GOT3 (cell line): ENCODE measurements at regions not wholly inside any gene's neighbourhood (a gene's known extent, or its start where the extent isn't known, plus 50 kb on each side); places are given as distances from the start of the nearest gene placed in this dataset.
"Not testable (repeated sequence)": the region's sequence is repeated elsewhere in the genome, so short reads cannot be mapped to it uniquely, and the experiment has no call there.

ENCODE experiments used
- DNase-seq: peaks from one replicate; lab custom pipeline; 2025; ENCODE audit warnings: mixed read lengths; lab: John Stamatoyannopoulos, UW

GRCh38 chr6:98036344-98036923 lies 753.4 kb upstream of the MMS22L start:
- DNase-seq, result no peak

DNA sequence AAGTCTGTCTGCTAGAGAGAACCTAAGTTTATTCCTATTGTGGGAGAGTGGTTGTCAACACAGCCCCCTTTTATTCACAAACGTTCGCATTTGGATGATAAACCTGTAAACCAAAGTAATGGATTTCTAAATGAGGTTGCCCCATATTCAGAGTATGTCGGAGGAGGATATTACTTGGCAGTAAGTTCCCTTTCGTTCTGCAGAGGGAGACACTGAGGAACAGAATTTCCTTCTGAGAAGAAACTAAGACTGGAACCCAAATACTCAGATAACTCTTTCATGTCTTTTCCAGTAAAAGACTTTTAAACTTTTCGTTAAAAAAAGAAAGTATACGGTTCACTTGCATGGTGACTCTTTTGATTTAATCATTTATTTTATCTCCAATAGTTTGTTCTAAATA lies 754.6 kb upstream of the MMS22L start:
- DNase-seq, result no peak

- DNase-seq, result no peak
Observed at GRCh38 chr6:98039443-98039842, 756.4 kb upstream of the MMS22L start.

- no peak for DNase-seq
Observed at GRCh38 chr6:98039904-98040607, 757.0 kb upstream of the MMS22L start.

DNA sequence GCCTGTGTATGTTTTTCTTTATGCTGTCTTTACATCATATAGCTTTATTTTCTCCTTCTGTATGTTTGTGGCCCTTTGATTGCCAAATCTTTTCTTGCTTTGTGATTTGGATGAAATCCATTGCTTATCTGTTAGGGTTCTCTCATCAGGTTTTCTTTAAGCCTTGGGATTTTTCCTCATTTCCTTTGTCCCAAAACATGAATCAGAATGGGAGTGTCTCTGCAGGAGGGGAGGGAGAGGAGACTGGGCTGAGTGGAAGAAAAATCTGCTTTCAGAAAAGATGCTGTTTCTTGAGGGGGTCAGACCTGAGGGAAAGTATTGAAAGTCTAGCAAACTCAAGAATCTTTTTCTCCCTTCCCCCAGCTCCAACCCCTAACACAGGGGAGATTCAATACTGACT lies 758.0 kb upstream of the MMS22L start:
- DNase-seq, result no peak

GRCh38 chr6:98041921-98042320 lies 758.9 kb upstream of the MMS22L start:
- DNase-seq, result no peak

DNA sequence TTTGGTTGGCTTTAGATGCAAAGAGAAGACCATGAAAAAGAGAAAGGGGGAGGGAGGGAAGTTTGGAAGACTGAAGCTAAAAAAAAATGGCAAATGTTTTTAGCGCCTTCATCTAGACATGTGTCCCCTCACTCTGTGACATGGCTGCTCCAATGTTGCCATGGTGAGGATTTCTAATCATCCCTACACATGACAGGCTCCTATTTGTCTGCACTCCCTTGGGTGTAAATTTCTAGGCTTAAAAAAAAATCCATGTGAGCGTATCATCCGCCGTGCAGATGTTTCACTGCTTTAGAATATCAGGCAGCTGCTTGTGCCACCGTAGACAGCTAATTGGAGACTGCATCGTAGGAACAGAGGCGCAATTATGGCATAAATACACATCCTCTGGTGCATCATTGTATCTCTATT lies 761.1 kb upstream of the MMS22L start:
- no peak for DNase-seq

DNA sequence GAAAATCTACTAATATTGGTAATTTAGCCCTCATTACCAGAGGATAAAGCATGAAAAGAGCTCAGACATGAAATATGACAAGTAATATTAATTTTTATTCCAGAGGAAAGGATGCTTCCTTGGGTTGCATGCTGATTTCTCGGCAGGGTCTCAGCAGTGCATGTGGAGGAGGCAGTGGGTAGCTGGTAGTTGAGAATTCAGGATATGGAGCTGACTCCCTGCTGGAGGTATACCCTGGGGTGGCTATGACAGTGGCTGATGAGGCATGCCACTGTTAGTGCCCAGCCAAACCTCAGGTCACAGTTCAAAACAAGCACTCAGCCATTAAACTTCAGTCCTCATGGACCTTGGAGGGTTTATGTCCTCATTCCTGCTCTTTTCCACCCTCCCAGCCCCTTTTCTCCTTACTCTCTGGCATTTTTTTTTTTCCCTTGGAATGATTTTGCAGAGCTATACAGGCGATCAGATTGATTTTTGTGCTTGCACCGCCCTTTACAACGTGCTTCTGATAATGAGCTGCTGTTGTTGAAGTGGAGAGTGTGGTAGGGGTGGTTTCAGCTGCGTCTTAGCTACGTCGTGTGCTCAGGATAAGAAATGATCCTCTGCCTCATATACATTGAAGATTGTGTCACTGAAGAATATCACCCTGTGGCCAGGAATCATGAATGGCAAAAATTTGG lies 761.9 kb upstream of the MMS22L start:
- DNase-seq, result no peak

DNA sequence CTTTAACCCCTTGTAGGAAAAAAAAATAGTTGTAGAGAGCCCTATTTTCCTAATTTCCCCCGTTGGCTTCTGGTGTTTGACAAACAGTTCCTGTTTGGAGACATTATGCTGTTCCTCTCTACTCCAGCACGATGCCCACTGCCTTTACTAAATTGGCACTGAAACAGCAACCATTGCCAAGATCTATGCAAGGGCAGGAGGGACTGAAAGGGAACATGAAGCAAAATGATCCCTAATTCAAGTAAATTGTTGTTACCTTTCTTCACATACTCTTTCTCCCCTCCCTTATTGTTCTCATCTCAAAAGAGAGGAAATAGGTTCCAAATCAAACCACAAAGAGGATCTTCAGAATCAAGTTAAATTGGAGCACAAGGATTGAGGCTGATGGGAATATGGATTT lies 764.1 kb upstream of the MMS22L start:
- DNase-seq, result no peak

GRCh38 chr6:98047871-98048270 lies 764.9 kb upstream of the MMS22L start:
- no peak for DNase-seq

DNA sequence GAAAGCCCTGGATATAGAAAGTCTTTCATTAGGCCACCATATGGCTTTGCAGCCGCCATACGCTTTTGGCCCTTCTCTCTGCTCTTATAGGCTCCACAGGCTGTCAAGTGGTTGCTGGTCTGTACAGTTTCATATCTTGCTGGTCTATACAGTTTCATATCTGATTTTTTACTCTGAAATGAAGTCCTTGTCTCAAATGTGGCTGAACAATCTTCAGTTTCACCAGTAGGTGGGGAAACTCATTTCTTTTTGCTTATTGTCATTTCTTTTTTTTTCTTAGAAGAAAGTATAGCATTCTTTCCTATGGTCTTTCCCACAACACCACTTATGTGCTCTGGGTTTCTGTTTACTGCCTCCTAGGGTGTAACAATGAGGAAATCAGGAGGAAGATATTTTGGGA lies 771.4 kb upstream of the MMS22L start:
- no peak for DNase-seq

- DNase-seq, result no peak
Observed at GRCh38 chr6:98056955-98057354, 773.9 kb upstream of the MMS22L start.

DNA sequence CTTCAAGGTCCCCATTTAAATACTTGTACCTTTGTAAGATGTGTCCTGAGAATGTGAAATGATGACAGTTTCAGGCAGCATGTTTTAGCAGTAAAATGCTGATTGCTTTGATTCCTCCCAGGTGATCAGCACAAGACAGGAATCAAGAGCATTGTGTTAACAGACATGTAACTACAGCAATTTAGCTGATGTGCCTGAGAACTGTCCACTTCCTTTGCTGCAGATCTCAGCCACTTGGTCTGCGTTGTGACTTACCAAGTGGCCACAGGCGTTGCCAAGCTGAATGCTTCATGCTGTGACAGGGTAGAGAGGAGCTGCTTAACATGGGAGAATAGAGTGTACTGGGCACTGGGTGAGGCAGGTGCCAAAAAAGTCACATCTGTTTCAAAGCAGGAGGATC lies 767.0 kb upstream of the POU3F2 start:
- no peak for DNase-seq

DNA sequence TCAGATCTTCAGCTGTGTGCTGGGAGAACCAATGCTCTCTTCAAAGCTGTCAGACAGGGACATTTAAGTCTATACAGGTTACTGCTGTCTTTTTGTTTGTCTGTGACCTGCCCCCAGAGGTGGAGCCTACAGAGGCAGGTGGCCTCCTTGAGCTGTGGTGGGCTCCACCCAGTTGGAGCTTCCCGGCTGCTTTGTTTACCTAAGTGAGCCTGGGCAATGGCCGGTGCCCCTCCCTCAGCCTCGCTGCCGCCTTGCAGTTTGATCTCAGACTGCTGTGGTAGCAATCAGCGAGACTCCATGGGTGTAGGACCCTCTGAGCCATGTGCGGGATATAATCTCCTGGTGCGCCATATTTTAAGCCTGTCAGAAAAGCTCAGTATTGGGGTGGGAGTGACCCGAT lies 745.8 kb upstream of the POU3F2 start:
- not testable (repeated sequence) for DNase-seq

- DNase-seq, result no peak
Observed at GRCh38 chr6:98092331-98092730, 742.0 kb upstream of the POU3F2 start.

GRCh38 chr6:98094696-98095095 lies 739.7 kb upstream of the POU3F2 start:
- no peak for DNase-seq

- DNase-seq, result no peak
Observed at GRCh38 chr6:98107801-98108200, 726.6 kb upstream of the POU3F2 start.

DNA sequence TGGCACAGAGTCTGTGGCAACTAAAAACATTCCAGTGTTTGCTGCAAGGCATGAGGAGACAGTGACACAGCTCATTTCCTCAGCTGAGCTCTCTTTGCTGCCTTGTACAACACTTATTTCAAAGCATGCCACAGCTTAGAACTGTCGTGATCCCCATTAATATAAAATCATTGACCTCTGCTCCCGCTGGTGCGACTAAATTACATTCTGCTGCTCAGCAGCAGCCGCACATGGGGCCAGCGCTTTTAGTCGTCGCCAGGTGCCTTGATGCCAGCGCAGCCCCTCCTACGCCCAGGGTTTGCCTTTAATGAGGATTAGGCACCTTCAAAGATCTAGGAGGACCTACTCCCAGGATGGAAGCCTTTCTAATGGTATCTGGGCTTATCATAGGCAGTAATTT lies 717.9 kb upstream of the POU3F2 start:
- no peak for DNase-seq

DNA sequence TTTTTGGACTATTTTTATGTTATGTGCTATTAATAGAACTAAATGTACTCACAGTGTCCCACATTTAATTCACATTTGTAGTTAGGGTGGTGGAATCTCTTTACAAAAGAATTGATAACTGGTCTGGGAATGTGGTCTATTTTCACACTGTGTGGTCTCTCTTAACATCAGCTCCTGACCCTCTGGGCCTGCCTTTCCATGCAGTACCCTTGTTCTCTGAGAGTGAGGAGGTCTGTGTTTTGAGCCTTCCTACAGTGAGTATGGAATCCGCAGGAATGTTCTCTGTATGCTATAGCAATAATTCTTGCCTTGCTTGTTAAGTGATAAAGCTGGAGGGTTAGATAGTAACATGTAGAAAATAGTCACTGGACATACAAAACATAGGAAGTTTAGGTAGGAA lies 717.3 kb upstream of the POU3F2 start:
- no peak for DNase-seq

- DNase-seq, result no peak
Observed at GRCh38 chr6:98118397-98119045, 715.9 kb upstream of the POU3F2 start.

DNA sequence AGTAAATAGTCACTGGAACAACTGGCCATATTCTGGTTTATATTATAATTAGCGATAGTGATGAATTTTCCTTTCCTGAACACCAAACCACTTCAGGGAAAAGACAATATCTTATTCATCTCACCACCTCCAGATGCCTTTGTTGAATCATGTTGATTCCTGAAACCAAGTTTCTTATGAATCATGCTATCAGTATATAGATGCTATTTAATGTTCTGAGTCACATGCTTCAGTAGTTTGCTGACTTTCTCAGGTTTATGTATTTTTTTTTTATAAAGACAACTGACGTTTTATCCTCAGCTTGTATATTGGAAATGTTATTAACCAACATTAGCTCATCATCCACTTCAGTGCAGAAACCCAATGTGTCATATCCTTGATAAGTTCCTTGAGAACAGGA lies 710.2 kb upstream of the POU3F2 start:
- DNase-seq, result no peak

DNA sequence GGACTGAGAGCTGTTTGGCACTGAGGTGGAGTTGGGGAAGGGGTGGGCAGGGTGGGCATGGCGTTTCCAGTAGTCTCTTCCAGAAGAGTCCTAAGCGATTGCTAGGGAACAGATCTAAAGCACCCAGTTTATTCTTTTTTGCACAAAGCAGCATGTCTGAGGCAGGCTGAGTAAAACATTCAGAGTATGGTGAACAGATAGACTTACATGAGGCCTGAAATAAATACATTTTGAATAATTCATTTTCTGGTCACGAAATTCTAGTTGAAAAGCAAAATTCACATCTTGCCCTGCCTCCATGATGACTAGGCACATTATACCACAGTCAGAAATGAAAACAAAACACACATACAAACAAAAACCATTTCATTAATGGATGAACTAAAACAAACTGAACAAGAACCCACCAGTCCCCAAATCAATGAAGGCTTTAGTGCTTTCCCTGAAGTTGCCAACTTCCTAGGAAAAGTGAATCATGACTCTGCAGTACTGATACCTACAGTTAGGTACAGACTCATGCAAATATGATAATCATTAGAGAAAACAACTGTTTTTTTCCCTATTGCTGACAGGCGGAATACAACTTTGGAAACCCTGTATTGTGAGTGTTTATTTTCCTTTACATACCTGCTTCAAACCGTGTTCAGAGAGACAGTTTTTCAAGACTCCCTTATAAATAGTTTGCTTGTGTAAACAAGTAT lies 702.9 kb upstream of the POU3F2 start:
- DNase-seq, result no peak
